Keratinocyte (primary cell): ENCODE measurements at regions not wholly inside any gene's neighbourhood (a gene's known extent, or its start where the extent isn't known, plus 50 kb on each side); places are given as distances from the start of the nearest gene placed in this dataset.

Experiments used
- DNase-seq: peaks from one replicate; pipeline ENCODE4 v3.0.0-alpha.2; 2011; ENCODE audit warnings: low read depth, missing footprints, low spot score
- FAIRE-seq: peaks from 2 replicates; lab custom pipeline; 2011; peaks lifted over from hg19 to GRCh38; lab: Jason Lieb, UNC
- H2AFZ ChIP-seq: 2 replicates; pipeline ENCODE4 v1.6.0; 2012; ENCODE audit warnings: low read length, control low read depth, inconsistent platforms; ENCODE audit not compliant: control insufficient read depth
- H3K27ac ChIP-seq: 2 replicates; pipeline ENCODE4 v1.5.1; 2011; ENCODE audit warnings: low read length; ENCODE audit not compliant: control insufficient read depth, insufficient read depth
- H3K27me3 ChIP-seq: 3 replicates; pipeline ENCODE4 v1.6.0; 2011; ENCODE audit warnings: low read length; ENCODE audit not compliant: control insufficient read depth, insufficient read depth; ENCODE audit errors: extremely low read depth
- H3K36me3 ChIP-seq, 2 experiments: 2 replicates in 1 of 2; 3 replicates in 1 of 2; pipeline ENCODE4 v1.5.1; 2011; ENCODE audit warnings: low read length in 2 of 2, mild to moderate bottlenecking in 1 of 2; ENCODE audit not compliant: control insufficient read depth in 2 of 2, insufficient read depth in 2 of 2; ENCODE audit errors: extremely low read depth in 1 of 2
- H3K4me1 ChIP-seq: 3 replicates; pipeline ENCODE4 v1.5.1; 2011; ENCODE audit warnings: low read length; ENCODE audit not compliant: control insufficient read depth, insufficient read depth; ENCODE audit errors: extremely low read depth
- H3K4me2 ChIP-seq: 3 replicates; pipeline ENCODE4 v1.6.0; 2011; ENCODE audit warnings: low read depth, low read length; ENCODE audit not compliant: control insufficient read depth, insufficient read depth; ENCODE audit errors: extremely low read depth
- H3K4me3 ChIP-seq, 3 experiments: fragments of 200-600 bp in 1 of 3; sonication (generic) in 1 of 3; 2 replicates in 2 of 3; 3 replicates in 1 of 3; pipeline ENCODE4 v1.5.1; 2011 to 2016; ENCODE audit warnings: low read length in 3 of 3, mild to moderate bottlenecking in 3 of 3, control low read depth in 2 of 3, inconsistent platforms in 1 of 3, low read depth in 1 of 3, mixed read lengths in 1 of 3, mixed run types in 1 of 3, moderate library complexity in 1 of 3; ENCODE audit not compliant: control insufficient read depth in 2 of 3, insufficient read depth in 2 of 3; ENCODE audit errors: extremely low read depth in 1 of 3
- H3K79me2 ChIP-seq: 2 replicates; pipeline ENCODE4 v1.6.0; 2012; ENCODE audit warnings: low read length; ENCODE audit not compliant: control insufficient read depth, insufficient read depth
- H3K9ac ChIP-seq: 3 replicates; pipeline ENCODE4 v1.6.0; 2011; ENCODE audit warnings: low read length; ENCODE audit not compliant: control insufficient read depth, insufficient read depth; ENCODE audit errors: extremely low read depth
- H3K9me1 ChIP-seq: 3 replicates; pipeline ENCODE4 v1.6.0; 2011; ENCODE audit warnings: low read length; ENCODE audit not compliant: control insufficient read depth, insufficient read depth; ENCODE audit errors: extremely low read depth
- H3K9me3 ChIP-seq: 2 replicates; pipeline ENCODE4 v1.5.1; 2012; ENCODE audit warnings: low read depth, low read length; ENCODE audit not compliant: control insufficient read depth
- H4K20me1 ChIP-seq: 3 replicates; pipeline ENCODE4 v1.6.0; 2011; ENCODE audit warnings: low read length; ENCODE audit not compliant: control insufficient read depth, insufficient read depth; ENCODE audit errors: extremely low read depth
- EZH2 ChIP-seq: IDR thresholded peaks from one replicate; pipeline ENCODE4 v1.6.1; 2012; ENCODE audit warnings: inconsistent platforms, mild to moderate bottlenecking, low read length, moderate library complexity
- dilution Hi-C: fragments of 300-500 bp; cut with MboI; formaldehyde crosslinking; loops from one replicate; pipeline ENCODE4 v1.7.0; 2020; ENCODE audit warnings: low sequenced_read_pairs; ENCODE audit not compliant: extremely low pct_ligation_motif_present
- TF ChIP-seq, protein P1 (sequence below), 3 experiments: IDR thresholded peaks in 1 of 3; conservative IDR thresholded peaks in 1 of 3; optimal IDR thresholded peaks in 1 of 3; 2 replicates in 2 of 3; 3 replicates in 1 of 3; pipeline versions ENCODE3 to v1.5.1; 2011; ENCODE audit warnings: low read length in 3 of 3, mild to moderate bottlenecking in 3 of 3, moderate library complexity in 2 of 3, control low read depth in 1 of 3, inconsistent platforms in 1 of 3; ENCODE audit not compliant: insufficient read depth in 2 of 3; ENCODE audit errors: extremely low read depth in 1 of 3

DNA sequence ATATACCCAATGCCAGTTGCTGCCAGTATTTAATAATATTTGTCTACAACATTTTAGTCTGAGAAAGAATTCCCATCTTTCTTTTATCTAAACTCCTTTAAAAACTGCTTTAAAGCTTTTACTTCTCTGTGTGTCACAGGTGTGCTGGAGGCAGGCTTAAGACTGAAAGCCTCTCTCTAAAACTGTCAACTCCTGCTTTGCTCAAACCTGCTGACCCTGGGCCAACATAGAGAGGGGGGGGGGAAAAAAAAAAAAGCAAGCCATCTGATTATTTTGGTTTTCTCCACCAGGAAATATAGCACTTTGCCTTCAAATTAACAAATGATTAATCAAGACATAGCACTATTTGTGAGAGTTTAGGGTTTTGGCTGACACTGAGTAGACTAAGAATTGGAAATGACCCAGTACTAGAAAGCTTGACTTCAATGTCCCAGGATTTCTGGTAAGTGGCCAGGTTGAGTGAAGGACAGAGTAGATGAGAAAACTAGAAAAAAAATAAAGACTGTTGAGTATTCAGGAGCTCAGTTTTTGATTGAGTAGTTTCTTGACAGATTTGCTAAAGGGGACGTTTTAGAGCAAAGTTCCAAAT is 357.0 kb upstream of the FLRT2 start:
- DNase-seq (no peak), FAIRE-seq (no peak)
- Histone ChIP-seq H3K4me2 (no peak overlapping the region), H3K9me1 (no peaks in the 10 kb centered on the region), H4K20me1 (no peaks in the 10 kb centered on the region), H3K4me3 (no peak overlapping the region), H3K9me3 (no peaks in the 10 kb centered on the region), H2AFZ (no peak overlapping the region), H3K79me2 (no peaks in the 10 kb centered on the region), H3K4me1 (peaks cover 10% of the 10 kb centered on the region), H3K36me3 (no peaks in the 10 kb centered on the region), H3K9ac (no peak overlapping the region), H3K27me3 (no peaks in the 10 kb centered on the region), H3K27ac (no peak overlapping the region)
- TF ChIP-seq EZH2 = no peak
- TF ChIP-seq, protein P1, sequence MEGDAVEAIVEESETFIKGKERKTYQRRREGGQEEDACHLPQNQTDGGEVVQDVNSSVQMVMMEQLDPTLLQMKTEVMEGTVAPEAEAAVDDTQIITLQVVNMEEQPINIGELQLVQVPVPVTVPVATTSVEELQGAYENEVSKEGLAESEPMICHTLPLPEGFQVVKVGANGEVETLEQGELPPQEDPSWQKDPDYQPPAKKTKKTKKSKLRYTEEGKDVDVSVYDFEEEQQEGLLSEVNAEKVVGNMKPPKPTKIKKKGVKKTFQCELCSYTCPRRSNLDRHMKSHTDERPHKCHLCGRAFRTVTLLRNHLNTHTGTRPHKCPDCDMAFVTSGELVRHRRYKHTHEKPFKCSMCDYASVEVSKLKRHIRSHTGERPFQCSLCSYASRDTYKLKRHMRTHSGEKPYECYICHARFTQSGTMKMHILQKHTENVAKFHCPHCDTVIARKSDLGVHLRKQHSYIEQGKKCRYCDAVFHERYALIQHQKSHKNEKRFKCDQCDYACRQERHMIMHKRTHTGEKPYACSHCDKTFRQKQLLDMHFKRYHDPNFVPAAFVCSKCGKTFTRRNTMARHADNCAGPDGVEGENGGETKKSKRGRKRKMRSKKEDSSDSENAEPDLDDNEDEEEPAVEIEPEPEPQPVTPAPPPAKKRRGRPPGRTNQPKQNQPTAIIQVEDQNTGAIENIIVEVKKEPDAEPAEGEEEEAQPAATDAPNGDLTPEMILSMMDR (optimal IDR thresholded peaks at IDR 0.05 in 1 of 3, IDR thresholded peaks at IDR 0.05 in 1 of 3, conservative IDR thresholded peaks at IDR 0.05 in 1 of 3; ENCODE audit: extremely low read depth in 1 of 3, insufficient read depth in 2 of 3, low read length in 3 of 3) = no peak
- dilution Hi-C loops = no loop called here

DNA sequence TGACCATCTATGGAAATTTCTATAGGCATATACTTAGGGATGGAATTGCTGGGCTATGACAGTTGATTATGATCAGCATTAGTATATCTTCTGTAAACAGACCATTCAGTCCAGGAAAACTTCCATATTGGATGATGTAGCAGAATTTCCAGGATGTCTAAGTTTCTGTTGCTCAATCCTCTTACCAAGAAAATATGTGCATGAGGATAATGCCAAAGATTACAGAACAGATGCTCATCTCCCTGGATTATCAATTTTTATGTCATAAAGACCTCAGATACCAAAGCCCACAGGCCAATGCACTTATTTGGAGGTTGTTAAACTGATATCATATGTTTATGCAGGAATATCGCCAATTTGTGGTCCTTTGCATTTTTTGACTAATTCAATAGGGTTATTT is 354.4 kb upstream of the FLRT2 start:
- Histone ChIP-seq H3K36me3 (no peaks in the 10 kb centered on the region), H3K9me1 (no peaks in the 10 kb centered on the region), H3K27ac (no peak overlapping the region), H4K20me1 (no peaks in the 10 kb centered on the region), H3K4me1 (peaks cover 10% of the 10 kb centered on the region), H3K27me3 (no peaks in the 10 kb centered on the region), H3K4me2 (no peak overlapping the region), H3K9me3 (no peaks in the 10 kb centered on the region), H2AFZ (no peak overlapping the region), H3K9ac (no peak overlapping the region), H3K4me3 (no peak overlapping the region), H3K79me2 (no peaks in the 10 kb centered on the region)
- DNase-seq (no peak), FAIRE-seq (no peak)
- TF ChIP-seq, protein P1 (optimal IDR thresholded peaks at IDR 0.05 in 1 of 3, IDR thresholded peaks at IDR 0.05 in 1 of 3, conservative IDR thresholded peaks at IDR 0.05 in 1 of 3; ENCODE audit: extremely low read depth in 1 of 3, insufficient read depth in 2 of 3, low read length in 3 of 3) = no peak
- no peak for TF ChIP-seq EZH2
- dilution Hi-C loops = no loop called here
